ENCODE measurements at regions not wholly inside any gene's neighbourhood (a gene's known extent, or its start where the extent isn't known, plus 50 kb on each side); places are given as distances from the start of the nearest gene placed in this dataset.
"Not testable (repeated sequence)": the region's sequence is repeated elsewhere in the genome, so short reads cannot be mapped to it uniquely, and the experiment has no call there.

- Histone ChIP-seq H3K4me3 (ENCODE audit: insufficient read depth, low read depth, low read length) (no peak overlapping the region), H3K36me3 (replicated peaks; ENCODE audit: control insufficient read depth, insufficient read depth, low read length) (no peaks in the 10 kb centered on the region), H3K27me3 (ENCODE audit: control insufficient read depth, insufficient read depth, low read length) (no peaks in the 10 kb centered on the region)
- no peak for DNase-seq
These were observed 64.9 kb upstream of the FRMPD3 start for GRCh38 chrX:107384397-107385105.

- no peak overlapping the region for H3K4me3 ChIP-seq (ENCODE audit: insufficient read depth, low read depth, low read length)
- no peaks in the 10 kb centered on the region for H3K36me3 ChIP-seq (replicated peaks; ENCODE audit: control insufficient read depth, insufficient read depth, low read length)
- DNase-seq, result no peak
- no peaks in the 10 kb centered on the region for H3K27me3 ChIP-seq (ENCODE audit: control insufficient read depth, insufficient read depth, low read length)
These were observed 59.7 kb upstream of the FRMPD3 start for GRCh38 chrX:107389726-107390125.

- H3K36me3 ChIP-seq (replicated peaks; ENCODE audit: control insufficient read depth, insufficient read depth, low read length); DNase-seq; H3K27me3 ChIP-seq (ENCODE audit: control insufficient read depth, insufficient read depth, low read length): not testable (repeated sequence)
These were observed 55.8 kb upstream of the FRMPD3 start for GRCh38 chrX:107393656-107394055.

GRCh38 chrX:107396235-107396634 is 53.2 kb upstream of the FRMPD3 start:
- H3K4me3 ChIP-seq (ENCODE audit: insufficient read depth, low read depth, low read length), result no peak overlapping the region
- no peaks in the 10 kb centered on the region for H3K27me3 ChIP-seq (ENCODE audit: control insufficient read depth, insufficient read depth, low read length)
- DNase-seq, result no peak
- no peaks in the 10 kb centered on the region for H3K36me3 ChIP-seq (replicated peaks; ENCODE audit: control insufficient read depth, insufficient read depth, low read length)

More at GRCh38 chrX:107393656-107394055, 55.8 kb upstream of the FRMPD3 start:
- H3K4me3 ChIP-seq (ENCODE audit: insufficient read depth, low read depth, low read length), result not testable (repeated sequence)

- no peaks in the 10 kb centered on the region for H3K27me3 ChIP-seq (ENCODE audit: control insufficient read depth, insufficient read depth, low read length)
- H3K4me3 ChIP-seq (ENCODE audit: insufficient read depth, low read depth, low read length), result no peak overlapping the region
- no peaks in the 10 kb centered on the region for H3K36me3 ChIP-seq (replicated peaks; ENCODE audit: control insufficient read depth, insufficient read depth, low read length)
- no peak for DNase-seq
These were observed 52.7 kb upstream of the FRMPD3 start for GRCh38 chrX:107396783-107397182.

DNA sequence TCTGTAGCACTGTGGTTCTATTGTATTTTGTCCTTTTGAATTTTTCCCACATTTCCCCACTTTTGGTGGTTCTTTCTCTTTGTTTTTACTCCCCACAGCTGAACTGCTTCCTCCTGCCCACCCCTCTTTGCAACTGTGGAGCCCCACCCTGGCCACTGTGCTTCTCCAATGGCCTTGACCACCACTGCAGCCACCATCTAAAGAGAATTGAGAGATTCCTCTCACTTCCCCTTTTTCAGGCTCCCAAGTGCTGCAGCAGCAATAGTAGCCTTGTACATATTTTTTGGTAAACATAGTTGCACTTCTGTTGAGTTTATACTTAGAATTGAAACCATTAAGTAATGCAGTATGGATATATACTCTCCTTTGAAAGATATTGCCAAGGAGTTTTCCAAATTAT is 51.3 kb upstream of the FRMPD3 start:
- no peak for DNase-seq
- Histone ChIP-seq H3K36me3 (replicated peaks; ENCODE audit: control insufficient read depth, insufficient read depth, low read length) (no peaks in the 10 kb centered on the region), H3K4me3 (ENCODE audit: insufficient read depth, low read depth, low read length) (no peak overlapping the region), H3K27me3 (ENCODE audit: control insufficient read depth, insufficient read depth, low read length) (no peaks in the 10 kb centered on the region)
